ENCODE measurements at regions not wholly inside any gene's neighbourhood (a gene's known extent, or its start where the extent isn't known, plus 50 kb on each side); places are given as distances from the start of the nearest gene placed in this dataset.

DNA sequence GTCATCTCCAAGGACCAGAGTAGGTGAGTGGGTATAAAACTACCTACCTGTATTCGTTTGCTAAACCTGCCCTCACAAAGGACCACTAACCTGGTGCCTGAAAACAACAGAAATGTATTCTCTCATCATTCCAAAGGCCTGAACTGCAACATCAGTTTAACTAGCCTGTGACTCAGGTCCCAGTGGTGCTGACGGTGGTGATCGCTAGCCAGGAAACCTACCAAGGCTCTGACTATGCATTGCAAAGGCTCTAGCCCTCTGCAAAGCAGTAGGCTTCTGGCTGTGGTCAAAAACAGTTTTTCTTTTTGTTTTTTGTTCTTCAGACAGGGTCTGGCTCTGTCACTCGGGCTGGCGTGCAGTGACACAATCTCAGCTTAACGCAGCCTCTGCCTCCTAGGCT lies 107.5 kb downstream of the NPTX2 start:
- H3K4me3 ChIP-seq (ENCODE audit: low read depth, low read length) = no peak overlapping the region
- TF ChIP-seq CTCF (conservative IDR thresholded peaks at IDR 0.05; ENCODE audit: low read depth, low read length) = no peak
- no peak for DNase-seq (ENCODE audit: low read depth)

DNA sequence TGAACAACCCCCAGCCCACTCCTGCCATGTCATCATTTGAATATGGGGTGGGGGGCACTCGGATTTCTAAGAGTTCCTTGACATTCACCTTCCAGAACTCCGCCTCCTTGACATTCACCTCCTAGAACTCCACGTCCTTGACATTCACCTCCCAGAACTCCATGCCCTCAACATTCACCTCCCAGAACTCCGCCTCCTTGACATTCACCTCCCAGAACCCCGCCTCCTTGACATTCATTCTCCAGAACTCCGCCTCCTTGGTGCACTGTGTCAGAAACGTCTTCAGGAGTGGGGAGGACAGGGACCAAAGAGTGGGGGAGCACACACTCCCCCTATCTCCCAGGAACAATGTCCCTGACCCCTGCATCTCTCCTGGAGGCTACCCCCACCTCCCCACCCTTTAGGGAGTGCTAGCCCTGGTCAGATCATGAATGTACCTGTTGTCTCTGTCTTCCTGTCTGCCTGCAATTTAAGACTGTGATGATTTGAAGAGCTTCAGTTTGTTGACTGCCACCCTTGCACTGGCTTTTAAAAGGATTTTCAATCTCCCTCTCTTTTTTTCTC lies 110.1 kb downstream of the NPTX2 start:
- H3K4me3 ChIP-seq (ENCODE audit: low read depth, low read length) = no peak overlapping the region
- TF ChIP-seq CTCF (conservative IDR thresholded peaks at IDR 0.05; ENCODE audit: low read depth, low read length) = no peak
- no peak for DNase-seq (ENCODE audit: low read depth)

- TF ChIP-seq CTCF (conservative IDR thresholded peaks at IDR 0.05; ENCODE audit: low read depth, low read length) = no peak
- DNase-seq (ENCODE audit: low read depth) = no peak
- H3K4me3 ChIP-seq (ENCODE audit: low read depth, low read length) = no peak overlapping the region
Measured at GRCh38 chr7:98728555-98728954, 111.5 kb downstream of the NPTX2 start.

GRCh38 chr7:98729121-98729520 lies 112.0 kb downstream of the NPTX2 start:
- no peak for DNase-seq (ENCODE audit: low read depth)
- no peak overlapping the region for H3K4me3 ChIP-seq (ENCODE audit: low read depth, low read length)
- TF ChIP-seq CTCF (conservative IDR thresholded peaks at IDR 0.05; ENCODE audit: low read depth, low read length) = no peak

GRCh38 chr7:98730326-98730725 lies 113.2 kb downstream of the NPTX2 start:
- TF ChIP-seq CTCF (conservative IDR thresholded peaks at IDR 0.05; ENCODE audit: low read depth, low read length) = no peak
- no peak overlapping the region for H3K4me3 ChIP-seq (ENCODE audit: low read depth, low read length)
- no peak for DNase-seq (ENCODE audit: low read depth)

- no peak for DNase-seq (ENCODE audit: low read depth)
- no peak for TF ChIP-seq CTCF (conservative IDR thresholded peaks at IDR 0.05; ENCODE audit: low read depth, low read length)
Measured at GRCh38 chr7:98731651-98732050, 114.6 kb downstream of the NPTX2 start.

GRCh38 chr7:98733036-98733435 lies 116.0 kb downstream of the NPTX2 start:
- no peak overlapping the region for H3K4me3 ChIP-seq (ENCODE audit: low read depth, low read length)
- peak; percentile 44 for TF ChIP-seq CTCF (conservative IDR thresholded peaks at IDR 0.05; ENCODE audit: low read depth, low read length)
- DNase-seq (ENCODE audit: low read depth) = peak; percentile 13

More at GRCh38 chr7:98731651-98732050, 114.6 kb downstream of the NPTX2 start:
- H3K4me3 ChIP-seq (ENCODE audit: low read depth, low read length) = no peak overlapping the region
